NAMALWA (cell line): ENCODE measurements at regions not wholly inside any gene's neighbourhood (a gene's known extent, or its start where the extent isn't known, plus 50 kb on each side); places are given as distances from the start of the nearest gene placed in this dataset.

ENCODE experiments used
- DNase-seq: peaks from one replicate; pipeline ENCODE4 v3.0.0-alpha.2; 2015; ENCODE audit warnings: low spot score

GRCh38 chr10:98332623-98333269 lies 64.8 kb upstream of the LOXL4 start:
- no peak for DNase-seq

- DNase-seq, result peak; percentile 41
Measured at GRCh38 chr10:98331885-98332284, 63.9 kb upstream of the LOXL4 start.

GRCh38 chr10:98330987-98331386 lies 63.0 kb upstream of the LOXL4 start:
- DNase-seq, result no peak

GRCh38 chr10:98328640-98329039 lies 60.6 kb upstream of the LOXL4 start:
- DNase-seq, result no peak

GRCh38 chr10:98328163-98328562 lies 60.2 kb upstream of the LOXL4 start:
- DNase-seq, result no peak

GRCh38 chr10:98326621-98327027 lies 58.6 kb upstream of the LOXL4 start:
- DNase-seq, result no peak

GRCh38 chr10:98323221-98324164 lies 55.5 kb upstream of the LOXL4 start:
- DNase-seq, result no peak

GRCh38 chr10:98321186-98321780 lies 53.3 kb upstream of the LOXL4 start:
- DNase-seq, result no peak

GRCh38 chr10:98320486-98321185 lies 52.6 kb upstream of the LOXL4 start:
- no peak for DNase-seq

- no peak for DNase-seq
Measured at GRCh38 chr10:98318861-98319260, 50.9 kb upstream of the LOXL4 start.
